ENCODE measurements at regions not wholly inside any gene's neighbourhood (a gene's known extent, or its start where the extent isn't known, plus 50 kb on each side); places are given as distances from the start of the nearest gene placed in this dataset.

GRCh38 chr4:151459375-151459774 lies 50.4 kb downstream of the FHIP1A start:
- no peak for DNase-seq (ENCODE audit: low spot score)
- TF ChIP-seq CTCF (IDR thresholded peaks at IDR 0.05) = no peak
- ATAC-seq (ENCODE audit: low FRiP score) = no peak

- DNase-seq (ENCODE audit: low spot score) (no peak), ATAC-seq (ENCODE audit: low FRiP score) (no peak)
- no peak for TF ChIP-seq CTCF (IDR thresholded peaks at IDR 0.05)
Observed at GRCh38 chr4:151460434-151460833, 51.5 kb downstream of the FHIP1A start.

GRCh38 chr4:151462554-151462953 lies 53.6 kb downstream of the FHIP1A start:
- no peak for TF ChIP-seq CTCF (IDR thresholded peaks at IDR 0.05)
- DNase-seq (ENCODE audit: low spot score) (no peak), ATAC-seq (ENCODE audit: low FRiP score) (no peak)

DNA sequence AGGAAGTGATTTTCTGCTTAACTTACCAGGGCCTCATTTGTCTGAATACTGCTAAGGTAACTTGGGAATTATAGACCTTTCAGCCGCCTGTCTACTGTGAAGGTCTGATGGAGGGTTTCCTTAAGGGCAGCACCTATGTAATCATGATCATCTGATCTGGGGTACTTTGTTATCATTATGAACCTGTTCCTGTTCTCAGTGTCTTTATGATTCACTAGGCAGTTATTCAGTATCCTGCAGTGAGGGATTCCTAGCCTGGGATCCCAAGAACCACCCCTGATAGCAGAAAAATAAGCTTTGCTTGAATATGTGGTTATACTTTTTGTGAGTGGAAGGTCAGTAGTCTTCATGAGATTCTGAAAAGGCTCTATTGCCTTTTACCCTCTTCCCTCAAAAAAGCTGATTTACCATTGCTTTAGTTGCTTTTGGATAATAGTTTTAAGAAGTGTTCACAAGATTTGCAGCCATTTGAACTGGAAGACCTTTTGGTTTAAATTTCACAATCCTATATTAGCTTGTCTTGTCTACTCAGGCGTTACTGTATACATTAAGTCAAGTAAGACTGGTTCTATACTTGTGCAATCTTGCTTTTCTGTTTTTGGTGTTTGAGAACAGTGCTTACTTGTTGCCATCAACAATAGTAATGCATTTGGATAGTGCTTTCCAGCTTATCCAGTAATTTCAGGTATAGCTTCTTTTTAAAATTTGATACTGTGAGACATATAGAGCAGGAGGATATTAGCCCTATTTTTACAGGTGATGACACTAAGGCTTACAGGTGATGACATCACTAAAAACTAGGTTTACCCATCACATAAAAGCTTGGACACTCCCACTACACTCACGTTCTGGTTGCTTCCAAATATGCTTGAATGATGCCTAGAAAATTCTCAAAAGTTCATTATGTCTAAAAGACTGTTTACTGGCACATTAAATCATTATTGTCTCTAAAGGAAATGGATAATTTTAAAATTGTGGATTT lies 60.0 kb downstream of the FHIP1A start:
- DNase-seq (ENCODE audit: low spot score) (no peak), ATAC-seq (ENCODE audit: low FRiP score) (no peak)
- no peak for TF ChIP-seq CTCF (IDR thresholded peaks at IDR 0.05)

DNA sequence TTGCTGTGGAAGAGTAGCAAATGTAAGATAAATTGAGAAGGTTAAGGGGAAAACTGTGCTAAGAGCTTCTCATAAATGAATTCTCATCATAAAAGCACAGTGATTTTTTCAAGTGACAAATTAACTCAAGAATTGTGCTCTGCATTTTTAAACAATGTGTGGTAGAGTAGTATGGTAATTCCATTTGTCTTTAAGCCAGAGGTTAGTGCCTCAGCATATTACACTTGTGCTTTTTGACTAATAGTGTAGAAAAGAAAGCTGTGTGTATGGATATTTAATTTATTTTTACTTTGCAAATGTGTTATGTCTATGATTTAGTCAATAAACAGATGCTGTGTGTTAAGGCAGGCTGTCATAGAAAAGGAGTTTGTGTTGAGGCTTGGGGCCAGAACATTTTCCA lies 61.0 kb downstream of the FHIP1A start:
- no peak for ATAC-seq (ENCODE audit: low FRiP score)
- DNase-seq (ENCODE audit: low spot score) = no peak

GRCh38 chr4:151471728-151472127 lies 62.8 kb downstream of the FHIP1A start:
- ATAC-seq (ENCODE audit: low FRiP score) (no peak), DNase-seq (ENCODE audit: low spot score) (no peak)
- TF ChIP-seq CTCF (IDR thresholded peaks at IDR 0.05) = no peak

More for the DNA sequence above, 61.0 kb downstream of the FHIP1A start:
- TF ChIP-seq CTCF (IDR thresholded peaks at IDR 0.05) = no peak

DNA sequence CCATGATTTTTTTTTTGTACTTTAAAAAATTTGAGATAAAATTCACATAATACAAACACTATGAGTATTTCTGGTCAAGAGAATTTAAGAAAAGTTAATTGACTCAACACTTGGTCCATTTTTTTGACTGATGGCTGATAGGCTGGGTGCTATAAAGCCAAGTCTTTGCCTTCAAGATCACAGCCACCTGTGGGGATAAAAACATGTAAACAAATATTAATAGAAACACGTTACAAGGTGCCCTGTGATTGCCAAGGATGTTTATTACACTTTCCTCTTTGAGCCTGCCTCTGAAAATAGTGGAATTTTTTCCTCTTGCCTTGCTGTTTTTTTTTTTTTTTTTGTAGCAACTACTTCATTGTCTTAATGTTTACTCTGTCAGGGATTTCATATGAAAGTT lies 63.3 kb downstream of the FHIP1A start:
- ATAC-seq (ENCODE audit: low FRiP score) (no peak), DNase-seq (ENCODE audit: low spot score) (no peak)
- TF ChIP-seq CTCF (IDR thresholded peaks at IDR 0.05) = no peak

Measured in omental fat pad (tissue), 3 donors.